HG02610 (cell line): ENCODE measurements at regions not wholly inside any gene's neighbourhood (a gene's known extent, or its start where the extent isn't known, plus 50 kb on each side); places are given as distances from the start of the nearest gene placed in this dataset.

ENCODE experiments used
- ATAC-seq: cut with Tn5 transposase; IDR thresholded peaks from one replicate; pipeline ENCODE4 v1.9.1; 2021; ENCODE audit warnings: mild to moderate bottlenecking, moderate library complexity; ENCODE audit not compliant: unreplicated experiment

GRCh38 chr19:27759896-27760295 is 1453.1 kb downstream of the UQCRFS1 start:
- no peak for ATAC-seq

- ATAC-seq: no peak
Measured at GRCh38 chr19:27758626-27759505, 1454.1 kb downstream of the UQCRFS1 start.

GRCh38 chr19:27754700-27755099 is 1458.3 kb downstream of the UQCRFS1 start:
- no peak for ATAC-seq

- no peak for ATAC-seq
Measured at GRCh38 chr19:27753622-27754021, 1459.3 kb downstream of the UQCRFS1 start.

GRCh38 chr19:27752530-27753184 is 1460.3 kb downstream of the UQCRFS1 start:
- ATAC-seq: no peak

GRCh38 chr19:27751044-27751391 is 1461.9 kb downstream of the UQCRFS1 start:
- no peak for ATAC-seq

- no peak for ATAC-seq
Measured at GRCh38 chr19:27750391-27751043, 1462.4 kb downstream of the UQCRFS1 start.

- no peak for ATAC-seq
Measured at GRCh38 chr19:27748551-27749152, 1464.3 kb downstream of the UQCRFS1 start.

GRCh38 chr19:27746691-27747380 is 1466.1 kb downstream of the UQCRFS1 start:
- no peak for ATAC-seq

- ATAC-seq: no peak
Measured at GRCh38 chr19:27745978-27746542, 1466.9 kb downstream of the UQCRFS1 start.

- ATAC-seq: no peak
Measured at GRCh38 chr19:27744926-27745768, 1467.8 kb downstream of the UQCRFS1 start.

- no peak for ATAC-seq
Measured at GRCh38 chr19:27742041-27742440, 1470.9 kb downstream of the UQCRFS1 start.

GRCh38 chr19:27741236-27741635 is 1471.7 kb downstream of the UQCRFS1 start:
- no peak for ATAC-seq

- ATAC-seq: no peak
Measured at GRCh38 chr19:27740396-27740795, 1472.6 kb downstream of the UQCRFS1 start.

GRCh38 chr19:27738569-27739193 is 1474.3 kb downstream of the UQCRFS1 start:
- ATAC-seq: no peak

- ATAC-seq: no peak
Measured at GRCh38 chr19:27736225-27736624, 1476.7 kb downstream of the UQCRFS1 start.

- ATAC-seq: no peak
Measured at GRCh38 chr19:27735314-27735713, 1477.6 kb downstream of the UQCRFS1 start.

GRCh38 chr19:27734496-27735220 is 1478.3 kb downstream of the UQCRFS1 start:
- ATAC-seq: no peak
